ENCODE measurements at regions not wholly inside any gene's neighbourhood (a gene's known extent, or its start where the extent isn't known, plus 50 kb on each side); places are given as distances from the start of the nearest gene placed in this dataset.

GRCh38 chrX:144293229-144293628, 409.4 kb downstream of the UBE2NL start:
- ATAC-seq (ENCODE audit: low FRiP score in 2 of 2): no peak
- H3K27me3 ChIP-seq: no peaks in the 10 kb centered on the region
- H3K36me3 ChIP-seq: no peaks in the 10 kb centered on the region
- no peak overlapping the region for H3K27ac ChIP-seq
- no peaks in the 10 kb centered on the region for H3K4me1 ChIP-seq
- no peak for DNase-seq
- WGBS, 2 donors: 52 to 76% methylated on average over 2 of the region's 2 CpGs
- H3K4me3 ChIP-seq: no peak overlapping the region
- H3K9me3 ChIP-seq: peaks cover 0 to 17% (median 0%) of the 10 kb centered on the region in 4 donors
- TF ChIP-seq EP300 (IDR thresholded peaks at IDR 0.05): no peak
- no peak for TF ChIP-seq POLR2A (IDR thresholded peaks at IDR 0.05)
- no peak for TF ChIP-seq POLR2AphosphoS5 (IDR thresholded peaks at IDR 0.05)
- TF ChIP-seq, protein P1, sequence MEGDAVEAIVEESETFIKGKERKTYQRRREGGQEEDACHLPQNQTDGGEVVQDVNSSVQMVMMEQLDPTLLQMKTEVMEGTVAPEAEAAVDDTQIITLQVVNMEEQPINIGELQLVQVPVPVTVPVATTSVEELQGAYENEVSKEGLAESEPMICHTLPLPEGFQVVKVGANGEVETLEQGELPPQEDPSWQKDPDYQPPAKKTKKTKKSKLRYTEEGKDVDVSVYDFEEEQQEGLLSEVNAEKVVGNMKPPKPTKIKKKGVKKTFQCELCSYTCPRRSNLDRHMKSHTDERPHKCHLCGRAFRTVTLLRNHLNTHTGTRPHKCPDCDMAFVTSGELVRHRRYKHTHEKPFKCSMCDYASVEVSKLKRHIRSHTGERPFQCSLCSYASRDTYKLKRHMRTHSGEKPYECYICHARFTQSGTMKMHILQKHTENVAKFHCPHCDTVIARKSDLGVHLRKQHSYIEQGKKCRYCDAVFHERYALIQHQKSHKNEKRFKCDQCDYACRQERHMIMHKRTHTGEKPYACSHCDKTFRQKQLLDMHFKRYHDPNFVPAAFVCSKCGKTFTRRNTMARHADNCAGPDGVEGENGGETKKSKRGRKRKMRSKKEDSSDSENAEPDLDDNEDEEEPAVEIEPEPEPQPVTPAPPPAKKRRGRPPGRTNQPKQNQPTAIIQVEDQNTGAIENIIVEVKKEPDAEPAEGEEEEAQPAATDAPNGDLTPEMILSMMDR (IDR thresholded peaks at IDR 0.05): no peak

DNA sequence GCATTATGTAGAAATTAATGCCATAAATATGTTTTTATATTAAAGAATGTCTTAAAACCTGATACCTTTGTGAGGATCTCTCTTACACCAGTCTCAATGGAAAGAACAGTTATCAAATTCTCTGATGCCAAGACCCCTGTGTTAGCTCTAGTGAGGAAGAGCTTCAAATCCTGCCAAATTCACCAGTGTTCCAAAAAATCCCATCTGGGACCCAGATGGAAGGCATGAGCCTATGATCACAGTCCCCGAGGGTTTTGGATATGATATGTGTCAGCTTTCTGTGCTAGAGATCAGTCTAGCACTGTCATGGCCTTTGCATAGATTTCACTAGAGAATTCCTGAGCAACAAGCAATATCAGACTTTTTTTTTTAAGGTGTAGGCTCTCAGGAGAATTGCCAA, 412.1 kb downstream of the UBE2NL start:
- H3K9me3 ChIP-seq: no peaks in the 10 kb centered on the region
- no peak for TF ChIP-seq EP300 (IDR thresholded peaks at IDR 0.05)
- TF ChIP-seq, protein P1 (IDR thresholded peaks at IDR 0.05): no peak
- TF ChIP-seq POLR2AphosphoS5 (IDR thresholded peaks at IDR 0.05): no peak
- TF ChIP-seq POLR2A (IDR thresholded peaks at IDR 0.05): no peak
- WGBS, 2 donors: 80 to 90% methylated on average over 1 of the region's 1 CpG
- DNase-seq (no peak), ATAC-seq (ENCODE audit: low FRiP score in 2 of 2) (no peak)
- H3K4me1 ChIP-seq: no peaks in the 10 kb centered on the region
- no peak overlapping the region for H3K27ac ChIP-seq
- H3K4me3 ChIP-seq: no peak overlapping the region
- no peaks in the 10 kb centered on the region for H3K27me3 ChIP-seq
- H3K36me3 ChIP-seq: no peaks in the 10 kb centered on the region

DNA sequence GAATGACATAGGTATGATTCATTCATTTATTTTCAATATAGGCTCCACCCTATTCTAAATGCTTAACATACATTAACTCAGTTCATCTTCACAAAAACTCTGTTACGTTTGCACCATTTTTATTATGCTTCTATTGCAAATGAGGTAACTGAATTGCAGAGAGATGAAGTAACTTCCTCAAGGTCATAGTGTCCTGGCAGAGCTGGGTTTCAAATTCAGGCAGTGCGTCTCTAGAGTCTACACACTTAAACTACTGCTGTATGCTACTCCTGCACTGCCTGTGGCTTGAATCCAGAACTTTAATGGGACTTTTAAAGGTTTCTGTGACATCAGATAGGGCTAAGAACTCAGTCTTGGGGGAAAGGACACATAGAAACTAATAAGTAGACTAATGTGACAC, 413.4 kb downstream of the UBE2NL start:
- Histone ChIP-seq H3K36me3 (no peaks in the 10 kb centered on the region), H3K27ac (no peak overlapping the region), H3K4me1 (no peaks in the 10 kb centered on the region), H3K4me3 (no peak overlapping the region), H3K27me3 (no peaks in the 10 kb centered on the region), H3K9me3 (no peaks in the 10 kb centered on the region)
- DNase-seq (no peak), ATAC-seq (ENCODE audit: low FRiP score in 2 of 2) (no peak)
- TF ChIP-seq POLR2A (IDR thresholded peaks at IDR 0.05): no peak
- TF ChIP-seq POLR2AphosphoS5 (IDR thresholded peaks at IDR 0.05): no peak
- TF ChIP-seq, protein P1 (IDR thresholded peaks at IDR 0.05): no peak
- no peak for TF ChIP-seq EP300 (IDR thresholded peaks at IDR 0.05)
- WGBS, 2 donors: 60 to 69% methylated on average over 2 of the region's 2 CpGs

GRCh38 chrX:144327495-144327894, 443.6 kb downstream of the UBE2NL start:
- no peak overlapping the region for H3K27ac ChIP-seq
- H3K4me1 ChIP-seq: no peaks in the 10 kb centered on the region
- no peaks in the 10 kb centered on the region for H3K27me3 ChIP-seq
- no peaks in the 10 kb centered on the region for H3K9me3 ChIP-seq
- TF ChIP-seq POLR2AphosphoS5 (IDR thresholded peaks at IDR 0.05): no peak
- TF ChIP-seq, protein P1 (IDR thresholded peaks at IDR 0.05): no peak
- TF ChIP-seq EP300 (IDR thresholded peaks at IDR 0.05): no peak
- TF ChIP-seq POLR2A (IDR thresholded peaks at IDR 0.05): no peak
- ATAC-seq (ENCODE audit: low FRiP score in 2 of 2) (no peak), DNase-seq (no peak)
- 84% methylated on average over 4 of the region's 4 CpGs for WGBS, 2 donors
- no peaks in the 10 kb centered on the region for H3K36me3 ChIP-seq
- no peak overlapping the region for H3K4me3 ChIP-seq

DNA sequence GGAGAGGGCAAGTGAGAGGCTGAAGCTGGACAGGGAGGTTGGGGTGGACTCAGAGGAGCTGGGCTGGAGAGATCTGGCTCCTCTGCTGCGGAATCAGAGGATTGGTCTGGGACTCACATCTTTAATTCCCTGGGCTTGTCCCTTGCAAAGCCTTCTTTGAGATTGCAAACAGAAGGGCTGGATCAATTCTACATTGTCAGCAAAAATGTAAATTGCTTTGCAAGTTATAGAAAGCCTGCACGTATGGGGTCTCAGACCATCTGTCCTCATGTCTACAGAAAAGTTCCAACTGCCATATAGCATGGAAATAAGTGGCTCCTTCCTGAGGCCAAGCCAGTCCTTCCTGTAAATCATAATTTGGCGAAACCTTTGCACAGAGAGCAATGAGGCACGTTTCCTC, 449.6 kb downstream of the UBE2NL start:
- ATAC-seq (ENCODE audit: low FRiP score in 2 of 2) (no peak), DNase-seq (no peak)
- TF ChIP-seq, protein P1 (IDR thresholded peaks at IDR 0.05): no peak
- no peak for TF ChIP-seq EP300 (IDR thresholded peaks at IDR 0.05)
- no peak for TF ChIP-seq POLR2A (IDR thresholded peaks at IDR 0.05)
- TF ChIP-seq POLR2AphosphoS5 (IDR thresholded peaks at IDR 0.05): no peak
- Histone ChIP-seq H3K9me3 (peaks cover 0 to 4% (median 0%) of the 10 kb centered on the region in 4 donors), H3K27ac (no peak overlapping the region), H3K4me3 (no peak overlapping the region), H3K27me3 (no peaks in the 10 kb centered on the region), H3K36me3 (no peaks in the 10 kb centered on the region), H3K4me1 (no peaks in the 10 kb centered on the region)
- WGBS, 2 donors: 55 to 74% methylated on average over 3 to 4 of the region's 4 CpGs

Data from upper lobe of left lung (tissue), 6 donors.